WTC11 (cell line): ENCODE measurements at regions not wholly inside any gene's neighbourhood (a gene's known extent, or its start where the extent isn't known, plus 50 kb on each side); places are given as distances from the start of the nearest gene placed in this dataset.

Source experiments
- ATAC-seq: fragments of 200-7000 bp; cut with Tn5 transposase; 2 replicates; pipeline ENCODE4 v1.10.0; 2021; ENCODE audit warnings: mild to moderate bottlenecking, moderate library complexity
- CTCF ChIA-PET: fragments of 300-600 bp; sonication (Branson Sonifier 250); formaldehyde crosslinking; loops from one replicate; lab custom pipeline; 2021; ENCODE audit warnings: antibody characterized with exemption; lab: Charles Lee
- POLR2A ChIA-PET: fragments of 350-600 bp; sonication (Branson Sonifier 250); formaldehyde crosslinking; loops from one replicate; lab custom pipeline; 2021; ENCODE audit warnings: antibody characterized with exemption; lab: Charles Lee
- DNase-seq: peaks from one replicate; pipeline ENCODE4 v3.0.0; 2021; ENCODE audit warnings: low spot score
- H3K27ac Mint-ChIP-seq: 2 replicates; pipeline ENCODE4 v1.8.0; 2021; ENCODE audit warnings: mixed read lengths
- H3K27me3 Mint-ChIP-seq: 2 replicates; pipeline ENCODE4 v1.8.0; 2021; ENCODE audit warnings: low read depth, mild to moderate bottlenecking, moderate library complexity, mixed read lengths
- H3K36me3 Mint-ChIP-seq: 2 replicates; pipeline ENCODE4 v1.8.0; 2021; ENCODE audit warnings: mixed read lengths
- H3K4me1 Mint-ChIP-seq: 2 replicates; pipeline ENCODE4 v1.8.0; 2022; ENCODE audit warnings: mixed read lengths
- H3K4me3 Mint-ChIP-seq: 2 replicates; pipeline ENCODE4 v1.8.0; 2021; ENCODE audit warnings: mild to moderate bottlenecking, moderate library complexity, mixed read lengths
- H3K9me3 Mint-ChIP-seq: 2 replicates; pipeline ENCODE4 v1.8.0; 2021; ENCODE audit warnings: mixed read lengths
- CBFB ChIP-seq: sonication (generic); formaldehyde crosslinking; IDR thresholded peaks from 2 replicates; pipeline ENCODE4 v1.8.1; 2022; ENCODE audit warnings: mild to moderate bottlenecking, low read depth, missing genetic modification reagents
- CREB1 ChIP-seq: sonication (generic); formaldehyde crosslinking; IDR thresholded peaks from 2 replicates; pipeline ENCODE4 v1.8.0; 2023; ENCODE audit warnings: mild to moderate bottlenecking, missing genetic modification reagents
- EMX1 ChIP-seq: fragments of 250-450 bp; sonication (Bioruptor Pico); IDR thresholded peaks from 2 replicates; pipeline ENCODE4 v1.8.0; 2021; ENCODE audit warnings: mild to moderate bottlenecking
- ESRRA ChIP-seq: sonication (generic); formaldehyde crosslinking; IDR thresholded peaks from 2 replicates; pipeline ENCODE4 v1.8.1; 2022; ENCODE audit warnings: mild to moderate bottlenecking, missing genetic modification reagents, borderline replicate concordance
- NFYB ChIP-seq: sonication (generic); formaldehyde crosslinking; conservative IDR thresholded peaks from 2 replicates; pipeline ENCODE4 v1.8.0; 2022; ENCODE audit warnings: low read depth, missing genetic modification reagents
- NR3C1 ChIP-seq: sonication (generic); formaldehyde crosslinking; conservative IDR thresholded peaks from 2 replicates; pipeline ENCODE4 v1.8.1; 2023; ENCODE audit warnings: low read depth, mild to moderate bottlenecking, missing genetic modification reagents
- ZBTB21 ChIP-seq: sonication (generic); formaldehyde crosslinking; IDR thresholded peaks from 2 replicates; pipeline ENCODE4 v1.8.1; 2023; ENCODE audit warnings: mild to moderate bottlenecking, missing genetic modification reagents, borderline replicate concordance
- ZNF138 ChIP-seq: sonication (generic); formaldehyde crosslinking; conservative IDR thresholded peaks from 2 replicates; pipeline ENCODE4 v1.8.1; 2022; ENCODE audit warnings: mild to moderate bottlenecking, moderate library complexity, missing genetic modification reagents
- ZNF396 ChIP-seq: fragments of 250-450 bp; sonication (Bioruptor Pico); IDR thresholded peaks from 2 replicates; pipeline ENCODE4 v1.8.0; 2021; ENCODE audit warnings: mild to moderate bottlenecking, moderate library complexity, borderline replicate concordance
- TF ChIP-seq, protein P1 (sequence below): sonication (generic); formaldehyde crosslinking; IDR thresholded peaks from 2 replicates; pipeline ENCODE4 v1.8.1; 2022; ENCODE audit warnings: mild to moderate bottlenecking, missing genetic modification reagents, moderate library complexity, borderline replicate concordance
- TF ChIP-seq, protein P2 (sequence below): sonication (generic); formaldehyde crosslinking; IDR thresholded peaks from 2 replicates; pipeline ENCODE4 v1.8.1; 2023; ENCODE audit warnings: mild to moderate bottlenecking, missing genetic modification reagents, moderate library complexity
- TF ChIP-seq, protein P3 (sequence below): fragments of 250-450 bp; sonication (Bioruptor Pico); IDR thresholded peaks from 2 replicates; pipeline ENCODE4 v1.9.0; 2021; ENCODE audit warnings: moderate library complexity, mild to moderate bottlenecking, inconsistent platforms, borderline replicate concordance
- TF ChIP-seq, protein P4 (sequence below): sonication (generic); formaldehyde crosslinking; IDR thresholded peaks from 2 replicates; pipeline ENCODE4 v1.8.1; 2022; ENCODE audit warnings: low read depth, mild to moderate bottlenecking, moderate library complexity, missing genetic modification reagents, borderline replicate concordance
- TF ChIP-seq, protein P5 (sequence below): sonication (generic); formaldehyde crosslinking; IDR thresholded peaks from 2 replicates; pipeline ENCODE4 v1.8.0; 2023; ENCODE audit warnings: mild to moderate bottlenecking, missing genetic modification reagents
- TF ChIP-seq, protein P6 (sequence below): fragments of 250-450 bp; sonication (Bioruptor Pico); conservative IDR thresholded peaks from 2 replicates; pipeline ENCODE4 v1.9.0; 2021; ENCODE audit warnings: mild to moderate bottlenecking
- TF ChIP-seq, protein P7 (sequence below): sonication (generic); formaldehyde crosslinking; IDR thresholded peaks from 2 replicates; pipeline ENCODE4 v1.8.1; 2023; ENCODE audit warnings: mild to moderate bottlenecking, missing genetic modification reagents
- TF ChIP-seq, protein P8 (sequence below): sonication (generic); formaldehyde crosslinking; conservative IDR thresholded peaks from 2 replicates; pipeline ENCODE4 v1.8.1; 2023; ENCODE audit warnings: mild to moderate bottlenecking, low read depth, missing genetic modification reagents, moderate library complexity
- TF ChIP-seq, protein P9 (sequence below): sonication (generic); formaldehyde crosslinking; IDR thresholded peaks from 2 replicates; pipeline ENCODE4 v1.8.0; 2023; ENCODE audit warnings: missing genetic modification reagents

DNA sequence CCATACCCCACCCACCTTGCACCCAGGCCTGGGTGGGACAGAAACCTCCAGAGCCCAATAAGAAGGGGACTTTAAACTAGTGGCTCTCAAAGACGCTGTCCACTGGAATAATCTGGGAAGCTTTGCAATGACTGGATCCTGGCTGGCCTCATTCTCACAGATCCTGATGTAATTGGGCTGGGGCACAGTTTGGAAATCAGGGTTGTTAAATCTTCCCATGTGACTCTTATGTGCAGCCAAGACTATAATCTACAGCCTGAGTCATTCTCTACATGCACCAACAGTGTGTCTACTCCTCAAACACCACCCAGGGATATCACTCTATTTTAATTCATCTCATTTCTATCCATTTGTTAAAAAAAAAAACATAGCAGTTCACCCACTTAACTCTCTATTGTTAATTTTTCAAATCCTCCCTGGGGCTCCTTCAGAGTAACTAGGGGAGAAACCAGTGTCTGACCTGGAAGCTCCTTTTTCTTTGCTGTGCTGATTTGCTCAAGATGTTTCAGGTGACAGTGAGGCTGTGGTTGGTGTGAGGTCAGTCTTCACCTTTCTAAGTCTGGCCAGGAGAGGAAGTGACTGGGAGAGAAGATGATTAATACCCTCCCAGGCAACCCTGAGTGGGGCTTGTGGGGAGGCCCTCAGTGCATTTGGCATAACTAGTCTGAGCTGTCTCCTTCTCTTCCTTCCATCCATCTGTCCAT, 211.6 kb upstream of the SFSWAP start:
- CTCF ChIA-PET, result interaction anchor here (0.6 kb wide), 1 partner anchor 261 kb away, joined by 3 read pairs; no protein-coding TSS in a partner anchor
- TF ChIP-seq CBFB (CRISPR knock-in tag), result no peak
- TF ChIP-seq, protein P1, sequence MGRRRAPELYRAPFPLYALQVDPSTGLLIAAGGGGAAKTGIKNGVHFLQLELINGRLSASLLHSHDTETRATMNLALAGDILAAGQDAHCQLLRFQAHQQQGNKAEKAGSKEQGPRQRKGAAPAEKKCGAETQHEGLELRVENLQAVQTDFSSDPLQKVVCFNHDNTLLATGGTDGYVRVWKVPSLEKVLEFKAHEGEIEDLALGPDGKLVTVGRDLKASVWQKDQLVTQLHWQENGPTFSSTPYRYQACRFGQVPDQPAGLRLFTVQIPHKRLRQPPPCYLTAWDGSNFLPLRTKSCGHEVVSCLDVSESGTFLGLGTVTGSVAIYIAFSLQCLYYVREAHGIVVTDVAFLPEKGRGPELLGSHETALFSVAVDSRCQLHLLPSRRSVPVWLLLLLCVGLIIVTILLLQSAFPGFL, result no peak
- no peak for TF ChIP-seq ESRRA
- no peak for TF ChIP-seq CREB1 (CRISPR knock-in tag)
- TF ChIP-seq, protein P2, sequence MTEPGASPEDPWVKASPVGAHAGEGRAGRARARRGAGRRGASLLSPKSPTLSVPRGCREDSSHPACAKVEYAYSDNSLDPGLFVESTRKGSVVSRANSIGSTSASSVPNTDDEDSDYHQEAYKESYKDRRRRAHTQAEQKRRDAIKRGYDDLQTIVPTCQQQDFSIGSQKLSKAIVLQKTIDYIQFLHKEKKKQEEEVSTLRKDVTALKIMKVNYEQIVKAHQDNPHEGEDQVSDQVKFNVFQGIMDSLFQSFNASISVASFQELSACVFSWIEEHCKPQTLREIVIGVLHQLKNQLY (CRISPR knock-in tag), result no peak
- TF ChIP-seq, protein P3, sequence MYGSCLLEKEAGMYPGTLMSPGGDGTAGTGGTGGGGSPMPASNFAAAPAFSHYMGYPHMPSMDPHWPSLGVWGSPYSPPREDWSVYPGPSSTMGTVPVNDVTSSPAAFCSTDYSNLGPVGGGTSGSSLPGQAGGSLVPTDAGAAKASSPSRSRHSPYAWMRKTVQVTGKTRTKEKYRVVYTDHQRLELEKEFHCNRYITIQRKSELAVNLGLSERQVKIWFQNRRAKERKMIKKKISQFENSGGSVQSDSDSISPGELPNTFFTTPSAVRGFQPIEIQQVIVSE, result no peak
- TF ChIP-seq NR3C1 (CRISPR knock-in tag), result no peak
- TF ChIP-seq, protein P4, sequence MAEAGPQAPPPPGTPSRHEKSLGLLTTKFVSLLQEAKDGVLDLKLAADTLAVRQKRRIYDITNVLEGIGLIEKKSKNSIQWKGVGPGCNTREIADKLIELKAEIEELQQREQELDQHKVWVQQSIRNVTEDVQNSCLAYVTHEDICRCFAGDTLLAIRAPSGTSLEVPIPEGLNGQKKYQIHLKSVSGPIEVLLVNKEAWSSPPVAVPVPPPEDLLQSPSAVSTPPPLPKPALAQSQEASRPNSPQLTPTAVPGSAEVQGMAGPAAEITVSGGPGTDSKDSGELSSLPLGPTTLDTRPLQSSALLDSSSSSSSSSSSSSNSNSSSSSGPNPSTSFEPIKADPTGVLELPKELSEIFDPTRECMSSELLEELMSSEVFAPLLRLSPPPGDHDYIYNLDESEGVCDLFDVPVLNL, result no peak
- TF ChIP-seq NFYB (CRISPR knock-in tag), result no peak
- no peak for TF ChIP-seq ZBTB21 (CRISPR knock-in tag)
- no peak for TF ChIP-seq ZNF396
- TF ChIP-seq, all 79 proteins: peak for 0
- no peaks in the 10 kb centered on the region for H3K4me1 Mint-ChIP-seq
- ATAC-seq, result no peak
- H3K4me3 Mint-ChIP-seq, result no peak overlapping the region
- H3K27ac Mint-ChIP-seq, result no peak overlapping the region
- no peaks in the 10 kb centered on the region for H3K36me3 Mint-ChIP-seq
- H3K9me3 Mint-ChIP-seq, result 0 out of 2 replicates have a peak, but pooled peaks cover 7% of the 10 kb centered on the region
- H3K27me3 Mint-ChIP-seq, result peaks cover 10% of the 10 kb centered on the region
- DNase-seq, result no peak
- POLR2A ChIA-PET, result no interaction called here

DNA sequence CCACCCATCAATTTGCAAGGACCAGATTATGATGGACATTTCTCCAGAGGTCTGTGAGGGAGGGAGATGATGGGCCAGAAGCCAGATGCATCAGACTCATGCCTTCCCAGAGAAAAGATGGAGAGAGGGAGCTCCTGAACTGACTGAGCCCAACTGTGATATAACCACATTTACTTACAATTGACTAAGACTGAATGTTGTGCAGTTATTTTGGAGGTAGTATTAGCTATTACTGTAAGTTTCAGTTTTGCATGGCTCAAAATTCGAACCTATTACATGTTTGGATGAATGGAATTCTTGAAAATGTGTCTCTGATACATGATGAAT, 211.1 kb upstream of the SFSWAP start:
- POLR2A ChIA-PET, result no interaction called here
- Mint-ChIP-seq H3K9me3 (0 out of 2 replicates have a peak, but pooled peaks cover 8% of the 10 kb centered on the region), H3K4me1 (no peaks in the 10 kb centered on the region), H3K36me3 (no peaks in the 10 kb centered on the region), H3K4me3 (no peak overlapping the region), H3K27me3 (peaks cover 10% of the 10 kb centered on the region), H3K27ac (no peak overlapping the region)
- CTCF ChIA-PET, result interaction anchor here (0.6 kb wide), 1 partner anchor 261 kb away, joined by 3 read pairs; no protein-coding TSS in a partner anchor
- ATAC-seq (no peak), DNase-seq (no peak)
- TF ChIP-seq, protein P5, sequence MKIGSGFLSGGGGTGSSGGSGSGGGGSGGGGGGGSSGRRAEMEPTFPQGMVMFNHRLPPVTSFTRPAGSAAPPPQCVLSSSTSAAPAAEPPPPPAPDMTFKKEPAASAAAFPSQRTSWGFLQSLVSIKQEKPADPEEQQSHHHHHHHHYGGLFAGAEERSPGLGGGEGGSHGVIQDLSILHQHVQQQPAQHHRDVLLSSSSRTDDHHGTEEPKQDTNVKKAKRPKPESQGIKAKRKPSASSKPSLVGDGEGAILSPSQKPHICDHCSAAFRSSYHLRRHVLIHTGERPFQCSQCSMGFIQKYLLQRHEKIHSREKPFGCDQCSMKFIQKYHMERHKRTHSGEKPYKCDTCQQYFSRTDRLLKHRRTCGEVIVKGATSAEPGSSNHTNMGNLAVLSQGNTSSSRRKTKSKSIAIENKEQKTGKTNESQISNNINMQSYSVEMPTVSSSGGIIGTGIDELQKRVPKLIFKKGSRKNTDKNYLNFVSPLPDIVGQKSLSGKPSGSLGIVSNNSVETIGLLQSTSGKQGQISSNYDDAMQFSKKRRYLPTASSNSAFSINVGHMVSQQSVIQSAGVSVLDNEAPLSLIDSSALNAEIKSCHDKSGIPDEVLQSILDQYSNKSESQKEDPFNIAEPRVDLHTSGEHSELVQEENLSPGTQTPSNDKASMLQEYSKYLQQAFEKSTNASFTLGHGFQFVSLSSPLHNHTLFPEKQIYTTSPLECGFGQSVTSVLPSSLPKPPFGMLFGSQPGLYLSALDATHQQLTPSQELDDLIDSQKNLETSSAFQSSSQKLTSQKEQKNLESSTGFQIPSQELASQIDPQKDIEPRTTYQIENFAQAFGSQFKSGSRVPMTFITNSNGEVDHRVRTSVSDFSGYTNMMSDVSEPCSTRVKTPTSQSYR, result no peak
- TF ChIP-seq, protein P6, sequence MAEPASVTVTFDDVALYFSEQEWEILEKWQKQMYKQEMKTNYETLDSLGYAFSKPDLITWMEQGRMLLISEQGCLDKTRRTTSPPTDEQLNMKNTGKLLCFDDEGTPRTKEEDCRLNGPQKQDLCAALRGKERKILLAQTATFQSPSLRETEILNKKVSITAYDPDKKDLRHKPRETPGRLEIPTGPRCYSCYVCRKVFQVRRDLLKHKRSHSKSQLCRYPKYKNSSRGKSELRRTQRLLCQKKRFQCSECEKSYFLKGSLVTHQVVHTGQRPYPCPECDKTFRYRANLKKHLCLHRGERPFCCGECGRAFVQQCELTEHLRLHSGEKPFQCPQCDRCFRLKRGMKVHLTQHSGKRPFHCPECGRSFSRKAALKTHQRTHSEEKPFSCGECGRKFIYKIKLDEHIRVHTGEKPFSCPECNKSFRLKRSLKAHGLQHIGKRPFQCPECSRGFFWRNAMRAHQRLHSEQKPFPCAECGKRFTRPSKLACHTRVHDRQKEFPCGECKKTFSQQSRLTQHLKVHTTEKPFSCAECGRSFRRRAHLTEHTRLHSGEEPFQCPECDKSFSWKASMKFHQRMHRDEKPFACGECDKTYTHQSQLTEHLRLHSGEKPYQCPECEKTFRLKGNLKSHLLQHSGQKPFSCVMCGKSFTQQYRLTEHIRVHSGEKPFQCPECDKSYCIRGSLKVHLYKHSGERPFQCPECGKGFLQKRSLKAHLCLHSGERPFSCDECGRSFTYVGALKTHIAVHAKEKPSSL (CRISPR knock-in tag), result no peak
- TF ChIP-seq EMX1 (no peak), ZNF138 (CRISPR knock-in tag) (no peak)
- TF ChIP-seq, protein P1, result no peak
- TF ChIP-seq, protein P7, sequence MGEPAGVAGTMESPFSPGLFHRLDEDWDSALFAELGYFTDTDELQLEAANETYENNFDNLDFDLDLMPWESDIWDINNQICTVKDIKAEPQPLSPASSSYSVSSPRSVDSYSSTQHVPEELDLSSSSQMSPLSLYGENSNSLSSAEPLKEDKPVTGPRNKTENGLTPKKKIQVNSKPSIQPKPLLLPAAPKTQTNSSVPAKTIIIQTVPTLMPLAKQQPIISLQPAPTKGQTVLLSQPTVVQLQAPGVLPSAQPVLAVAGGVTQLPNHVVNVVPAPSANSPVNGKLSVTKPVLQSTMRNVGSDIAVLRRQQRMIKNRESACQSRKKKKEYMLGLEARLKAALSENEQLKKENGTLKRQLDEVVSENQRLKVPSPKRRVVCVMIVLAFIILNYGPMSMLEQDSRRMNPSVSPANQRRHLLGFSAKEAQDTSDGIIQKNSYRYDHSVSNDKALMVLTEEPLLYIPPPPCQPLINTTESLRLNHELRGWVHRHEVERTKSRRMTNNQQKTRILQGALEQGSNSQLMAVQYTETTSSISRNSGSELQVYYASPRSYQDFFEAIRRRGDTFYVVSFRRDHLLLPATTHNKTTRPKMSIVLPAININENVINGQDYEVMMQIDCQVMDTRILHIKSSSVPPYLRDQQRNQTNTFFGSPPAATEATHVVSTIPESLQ, result no peak
- TF ChIP-seq, protein P8, sequence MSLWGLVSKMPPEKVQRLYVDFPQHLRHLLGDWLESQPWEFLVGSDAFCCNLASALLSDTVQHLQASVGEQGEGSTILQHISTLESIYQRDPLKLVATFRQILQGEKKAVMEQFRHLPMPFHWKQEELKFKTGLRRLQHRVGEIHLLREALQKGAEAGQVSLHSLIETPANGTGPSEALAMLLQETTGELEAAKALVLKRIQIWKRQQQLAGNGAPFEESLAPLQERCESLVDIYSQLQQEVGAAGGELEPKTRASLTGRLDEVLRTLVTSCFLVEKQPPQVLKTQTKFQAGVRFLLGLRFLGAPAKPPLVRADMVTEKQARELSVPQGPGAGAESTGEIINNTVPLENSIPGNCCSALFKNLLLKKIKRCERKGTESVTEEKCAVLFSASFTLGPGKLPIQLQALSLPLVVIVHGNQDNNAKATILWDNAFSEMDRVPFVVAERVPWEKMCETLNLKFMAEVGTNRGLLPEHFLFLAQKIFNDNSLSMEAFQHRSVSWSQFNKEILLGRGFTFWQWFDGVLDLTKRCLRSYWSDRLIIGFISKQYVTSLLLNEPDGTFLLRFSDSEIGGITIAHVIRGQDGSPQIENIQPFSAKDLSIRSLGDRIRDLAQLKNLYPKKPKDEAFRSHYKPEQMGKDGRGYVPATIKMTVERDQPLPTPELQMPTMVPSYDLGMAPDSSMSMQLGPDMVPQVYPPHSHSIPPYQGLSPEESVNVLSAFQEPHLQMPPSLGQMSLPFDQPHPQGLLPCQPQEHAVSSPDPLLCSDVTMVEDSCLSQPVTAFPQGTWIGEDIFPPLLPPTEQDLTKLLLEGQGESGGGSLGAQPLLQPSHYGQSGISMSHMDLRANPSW, result no peak
- TF ChIP-seq, protein P9, sequence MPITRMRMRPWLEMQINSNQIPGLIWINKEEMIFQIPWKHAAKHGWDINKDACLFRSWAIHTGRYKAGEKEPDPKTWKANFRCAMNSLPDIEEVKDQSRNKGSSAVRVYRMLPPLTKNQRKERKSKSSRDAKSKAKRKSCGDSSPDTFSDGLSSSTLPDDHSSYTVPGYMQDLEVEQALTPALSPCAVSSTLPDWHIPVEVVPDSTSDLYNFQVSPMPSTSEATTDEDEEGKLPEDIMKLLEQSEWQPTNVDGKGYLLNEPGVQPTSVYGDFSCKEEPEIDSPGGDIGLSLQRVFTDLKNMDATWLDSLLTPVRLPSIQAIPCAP (CRISPR knock-in tag), result no peak
